ENCODE measurements at regions not wholly inside any gene's neighbourhood (a gene's known extent, or its start where the extent isn't known, plus 50 kb on each side); places are given as distances from the start of the nearest gene placed in this dataset.
A peak's percentile ranks its signal among the peaks of the same experiment; 100 is the strongest.
"Not testable (repeated sequence)": the region's sequence is repeated elsewhere in the genome, so short reads cannot be mapped to it uniquely, and the experiment has no call there.

- no peak for DNase-seq
Measured at GRCh38 chr2:180927030-180927686, 53.2 kb upstream of the UBE2E3 start.

GRCh38 chr2:180925700-180926099 is 54.7 kb upstream of the UBE2E3 start:
- no peak for DNase-seq

GRCh38 chr2:180924063-180924462 is 56.3 kb upstream of the UBE2E3 start:
- no peak for DNase-seq

GRCh38 chr2:180910831-180911665 is 69.4 kb upstream of the UBE2E3 start:
- DNase-seq = no peak

- no peak for DNase-seq
Measured at GRCh38 chr2:180907731-180908130, 72.7 kb upstream of the UBE2E3 start.

GRCh38 chr2:180905461-180905860 is 74.9 kb upstream of the UBE2E3 start:
- no peak for DNase-seq

GRCh38 chr2:180905002-180905401 is 75.4 kb upstream of the UBE2E3 start:
- DNase-seq = peak; percentile 62

- DNase-seq = no peak
Measured at GRCh38 chr2:180901331-180901730, 79.1 kb upstream of the UBE2E3 start.

- DNase-seq = no peak
Measured at GRCh38 chr2:180893752-180894151, 86.7 kb upstream of the UBE2E3 start.

- no peak for DNase-seq
Measured at GRCh38 chr2:180892091-180892490, 88.3 kb upstream of the UBE2E3 start.

- DNase-seq = no peak
Measured at GRCh38 chr2:180891360-180891759, 89.0 kb upstream of the UBE2E3 start.

GRCh38 chr2:180890781-180891180 is 89.6 kb upstream of the UBE2E3 start:
- no peak for DNase-seq

GRCh38 chr2:180882959-180883358 is 97.4 kb upstream of the UBE2E3 start:
- no peak for DNase-seq

GRCh38 chr2:180876506-180876905 is 103.9 kb upstream of the UBE2E3 start:
- no peak for DNase-seq

- DNase-seq = no peak
Measured at GRCh38 chr2:180873219-180873618, 107.2 kb upstream of the UBE2E3 start.

- not testable (repeated sequence) for DNase-seq
Measured at GRCh38 chr2:180872781-180873180, 107.6 kb upstream of the UBE2E3 start.

GRCh38 chr2:180872255-180872654 is 108.2 kb upstream of the UBE2E3 start:
- no peak for DNase-seq

GRCh38 chr2:180871649-180872048 is 108.8 kb upstream of the UBE2E3 start:
- DNase-seq = no peak

GRCh38 chr2:180849851-180850250 is 130.6 kb upstream of the UBE2E3 start:
- DNase-seq = no peak

GRCh38 chr2:180848393-180848792 is 132.0 kb upstream of the UBE2E3 start:
- no peak for DNase-seq

- DNase-seq = no peak
Measured at GRCh38 chr2:180846756-180847472, 133.5 kb upstream of the UBE2E3 start.

- DNase-seq = no peak
Measured at GRCh38 chr2:180842461-180842860, 137.9 kb upstream of the UBE2E3 start.

GRCh38 chr2:180840641-180841040 is 139.8 kb upstream of the UBE2E3 start:
- no peak for DNase-seq

- DNase-seq = no peak
Measured at GRCh38 chr2:180829836-180830235, 150.6 kb upstream of the UBE2E3 start.

All from NCI-H748 treated with DMSO at 0.1 percent for 48 hours (cell line).